Stomach (tissue), 8 donors: ENCODE measurements at regions not wholly inside any gene's neighbourhood (a gene's known extent, or its start where the extent isn't known, plus 50 kb on each side); places are given as distances from the start of the nearest gene placed in this dataset.
A peak's percentile ranks its signal among the peaks of the same experiment; 100 is the strongest.

Experiments used
- DNase-seq, 2 donors: peaks; one replicate each; pipeline versions ENCODE4 v3.0.0 to v3.0.0-alpha.2; 2013 to 2019
- H3K27ac ChIP-seq, 5 donors: fragments of 200-600 bp in 4 of 5; sonication (generic) in 4 of 5; one replicate each; pipeline ENCODE4 v1.5.1; 2013 to 2019; ENCODE audit warnings: mild to moderate bottlenecking in 1 of 5, moderate library complexity in 1 of 5
- H3K27me3 ChIP-seq, 3 donors: fragments of 200-600 bp; sonication (generic); one replicate each; pipeline ENCODE4 v1.5.1; 2017 to 2019; ENCODE audit warnings: mixed run types in 1 of 3
- H3K36me3 ChIP-seq, 4 donors: fragments of 200-600 bp; sonication (generic); 1 replicate in 3 of 4; 2 replicates in 1 of 4; pipeline ENCODE4 v1.5.1; 2016 to 2019
- H3K4me1 ChIP-seq, 4 donors: fragments of 200-600 bp; sonication (generic); one replicate each; pipeline ENCODE4 v1.5.1; 2016 to 2019
- H3K4me3 ChIP-seq, 4 donors: fragments of 200-600 bp; sonication (generic) in 3 of 4; one replicate each; pipeline ENCODE4 v1.5.1; 2016 to 2019; ENCODE audit warnings: mild to moderate bottlenecking in 1 of 4
- H3K9me3 ChIP-seq, 4 donors: fragments of 200-600 bp; sonication (generic); one replicate each; pipeline ENCODE4 v1.5.1; 2016 to 2019
- CTCF ChIP-seq, 7 experiments: fragments of 450-650 bp in 4 of 7; fragments of 200-600 bp in 3 of 7; sonication (generic) in 3 of 7; IDR thresholded peaks; one replicate each; pipeline ENCODE4 v1.5.1; 2016 to 2019; ENCODE audit warnings: antibody characterized with exemption in 7 of 7, control low read depth in 2 of 7, mild to moderate bottlenecking in 1 of 7
- EP300 ChIP-seq: sonication (generic); formaldehyde crosslinking; IDR thresholded peaks from one replicate; pipeline ENCODE4 v1.6.1; 2017; ENCODE audit warnings: antibody characterized with exemption
- POLR2A ChIP-seq, 4 donors: fragments of 450-650 bp; IDR thresholded peaks; one replicate each; pipeline ENCODE4 v1.6.1; 2016; ENCODE audit warnings: antibody characterized with exemption in 4 of 4, control low read depth in 2 of 4, mild to moderate bottlenecking in 1 of 4, moderate library complexity in 1 of 4
- POLR2AphosphoS5 ChIP-seq, 3 donors: sonication (generic); formaldehyde crosslinking; IDR thresholded peaks; one replicate each; pipeline ENCODE4 v1.6.1; 2016; ENCODE audit warnings: antibody characterized with exemption in 3 of 3
- WGBS, 5 donors: extraction: QIAGEN DNeasy Blood & Tissue Kit in 3 of 5; methylation state at CpG; one replicate each; pipeline versions ENCODE4 v1.1.5 to v1.1.7; 2013 to 2018; 5-methylcytosine and 5-hydroxymethylcytosine counted together
- intact Hi-C: fragments of 100-400 bp; cut with DNase I; formaldehyde crosslinking; loops from one replicate; pipeline ENCODE4 v1.15.1; 2023; ENCODE audit warnings: low total_unique reads
- donor health status: healthy with polysubstance abuse.
- donor health status: Bipolar disorder and iron deficiency.
- donor health status: healthy.

GRCh38 chr4:148828291-148828690 is 386.1 kb upstream of the NR3C2 start:
- H3K9me3 ChIP-seq, result peaks cover 0 to 8% (median 0%) of the 10 kb centered on the region in 4 donors
- DNase-seq, result no peak
- TF ChIP-seq POLR2A (IDR thresholded peaks at IDR 0.05) (no peak), CTCF (IDR thresholded peaks at IDR 0.05) (no peak), POLR2AphosphoS5 (IDR thresholded peaks at IDR 0.05) (no peak), EP300 (no peak)
- no peaks in the 10 kb centered on the region for H3K27me3 ChIP-seq
- no peak overlapping the region for H3K4me3 ChIP-seq
- H3K4me1 ChIP-seq, result no peaks in the 10 kb centered on the region
- WGBS, 5 donors, result 61 to 89% (median 77%) methylated on average over 3 of the region's 3 CpGs
- H3K27ac ChIP-seq, result no peak overlapping the region
- intact Hi-C loops, result no loop called here
- no peaks in the 10 kb centered on the region for H3K36me3 ChIP-seq

GRCh38 chr4:148827781-148828180 is 385.6 kb upstream of the NR3C2 start:
- H3K9me3 ChIP-seq, result peaks cover 0 to 8% (median 0%) of the 10 kb centered on the region in 4 donors
- WGBS, 5 donors, result 56 to 71% (median 65%) methylated on average over 2 of the region's 2 CpGs
- no peaks in the 10 kb centered on the region for H3K27me3 ChIP-seq
- H3K36me3 ChIP-seq, result no peaks in the 10 kb centered on the region
- H3K4me1 ChIP-seq, result no peaks in the 10 kb centered on the region
- H3K27ac ChIP-seq, result no peak overlapping the region
- intact Hi-C loops, result no loop called here
- TF ChIP-seq EP300 (no peak), POLR2A (IDR thresholded peaks at IDR 0.05) (no peak), POLR2AphosphoS5 (IDR thresholded peaks at IDR 0.05) (no peak)
- no peak for DNase-seq
- no peak overlapping the region for H3K4me3 ChIP-seq

- TF ChIP-seq POLR2A (IDR thresholded peaks at IDR 0.05) (no peak), EP300 (no peak), CTCF (IDR thresholded peaks at IDR 0.05) (no peak), POLR2AphosphoS5 (IDR thresholded peaks at IDR 0.05) (no peak)
- DNase-seq, result no peak
- H3K4me3 ChIP-seq, result no peak overlapping the region
- H3K9me3 ChIP-seq, result no peaks in the 10 kb centered on the region
- H3K27me3 ChIP-seq, result no peaks in the 10 kb centered on the region
- no peaks in the 10 kb centered on the region for H3K4me1 ChIP-seq
- intact Hi-C loops, result no loop called here
- H3K36me3 ChIP-seq, result no peaks in the 10 kb centered on the region
- 73 to 85% (median 80%) methylated on average over 2 of the region's 2 CpGs for WGBS, 5 donors
- peak overlapping the region in 1 of 5 donors; percentile 72 for H3K27ac ChIP-seq
These were observed 381.2 kb upstream of the NR3C2 start for GRCh38 chr4:148823419-148823769.

- intact Hi-C loops, result no loop called here
- WGBS, 5 donors, result 57 to 66% (median 60%) methylated on average over 5 of the region's 5 CpGs
- H3K9me3 ChIP-seq, result no peaks in the 10 kb centered on the region
- H3K36me3 ChIP-seq, result no peaks in the 10 kb centered on the region
- no peak for TF ChIP-seq EP300
- no peak for TF ChIP-seq CTCF (IDR thresholded peaks at IDR 0.05)
- TF ChIP-seq POLR2AphosphoS5 (IDR thresholded peaks at IDR 0.05), result no peak
- TF ChIP-seq POLR2A (IDR thresholded peaks at IDR 0.05), result no peak
- peak overlapping the region in 1 of 5 donors; percentile 72 for H3K27ac ChIP-seq
- H3K27me3 ChIP-seq, result no peaks in the 10 kb centered on the region
- H3K4me3 ChIP-seq, result no peak overlapping the region
- DNase-seq, result no peak
- H3K4me1 ChIP-seq, result no peaks in the 10 kb centered on the region
These were observed 380.6 kb upstream of the NR3C2 start for GRCh38 chr4:148822572-148823418.

- no peak overlapping the region for H3K27ac ChIP-seq
- no peaks in the 10 kb centered on the region for H3K27me3 ChIP-seq
- peak in 1 of 2 donors; percentile 49 for DNase-seq
- intact Hi-C loops, result no loop called here
- WGBS, 5 donors, result 34 to 73% (median 49%) methylated on average over 1 of the region's 1 CpG
- no peaks in the 10 kb centered on the region for H3K9me3 ChIP-seq
- H3K4me1 ChIP-seq, result no peaks in the 10 kb centered on the region
- no peak overlapping the region for H3K4me3 ChIP-seq
- TF ChIP-seq POLR2A (IDR thresholded peaks at IDR 0.05) (no peak), CTCF (IDR thresholded peaks at IDR 0.05) (no peak), POLR2AphosphoS5 (IDR thresholded peaks at IDR 0.05) (peak in 2 of 3 donors; percentile 42 to 43), EP300 (no peak)
- H3K36me3 ChIP-seq, result no peaks in the 10 kb centered on the region
These were observed 371.8 kb upstream of the NR3C2 start for GRCh38 chr4:148814030-148814429.
